Middle frontal gyrus (tissue), 1 donor: ENCODE measurements at regions not wholly inside any gene's neighbourhood (a gene's known extent, or its start where the extent isn't known, plus 50 kb on each side); places are given as distances from the start of the nearest gene placed in this dataset.

Experiments used
- DNase-seq: peaks from one replicate; pipeline ENCODE4 v3.0.0-alpha.2; 2015; ENCODE audit warnings: low spot score; ENCODE audit errors: extremely low spot score

DNA sequence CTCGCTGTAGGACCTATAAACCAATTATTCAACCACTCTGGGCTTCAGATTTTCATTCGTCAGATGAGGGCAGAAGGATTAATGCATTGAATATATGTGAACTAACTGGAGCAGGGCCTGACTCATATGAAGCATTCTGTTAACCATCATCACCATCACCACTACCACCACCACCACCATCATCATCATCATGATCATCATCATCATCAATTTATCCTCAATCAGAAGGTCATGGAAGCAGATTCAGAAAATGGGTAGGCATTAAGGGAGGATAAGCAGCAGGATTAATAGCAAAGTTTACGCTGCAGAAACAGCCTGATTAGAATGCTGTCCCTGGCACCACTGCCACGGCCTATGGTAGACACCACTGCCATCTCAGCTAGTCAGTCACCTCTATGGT is 407.5 kb upstream of the THBS1 start:
- no peak for DNase-seq

DNA sequence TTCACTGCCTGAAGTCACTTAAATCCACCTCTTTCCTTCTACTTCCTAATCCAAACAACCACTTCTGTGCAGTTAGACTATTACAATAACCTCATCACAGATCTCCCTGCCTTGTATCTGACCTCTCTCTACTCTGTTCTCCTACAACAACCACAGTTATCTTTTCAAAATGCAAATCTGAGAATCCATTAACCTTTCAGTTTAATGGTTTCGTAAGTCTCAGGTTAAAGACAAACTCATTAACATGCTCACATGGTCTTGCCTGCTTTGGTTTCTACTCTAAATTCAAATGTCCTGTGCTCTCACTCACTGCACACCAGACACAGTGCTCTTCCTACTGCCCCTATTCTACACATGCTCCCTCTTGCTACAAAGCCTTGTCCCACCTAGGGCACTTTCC is 406.5 kb upstream of the THBS1 start:
- DNase-seq: no peak

DNA sequence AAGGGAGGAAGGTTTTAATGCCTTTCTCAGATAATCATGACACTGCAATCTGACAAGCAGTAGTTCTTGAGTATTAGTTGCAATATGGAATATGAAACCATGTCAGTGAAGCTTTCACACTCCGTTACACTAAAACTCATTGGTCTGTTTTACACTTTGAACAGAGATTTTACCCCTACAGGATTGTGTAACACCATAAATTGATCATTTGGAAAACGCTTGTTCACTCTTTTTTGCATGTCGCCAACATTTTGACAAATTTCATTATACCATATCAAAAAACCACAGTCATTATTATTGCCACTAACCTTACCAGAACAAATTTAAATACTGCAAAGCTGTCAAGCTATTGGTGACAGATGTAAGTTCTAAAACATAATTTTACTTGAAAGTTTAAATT is 404.8 kb upstream of the THBS1 start:
- DNase-seq: no peak

DNA sequence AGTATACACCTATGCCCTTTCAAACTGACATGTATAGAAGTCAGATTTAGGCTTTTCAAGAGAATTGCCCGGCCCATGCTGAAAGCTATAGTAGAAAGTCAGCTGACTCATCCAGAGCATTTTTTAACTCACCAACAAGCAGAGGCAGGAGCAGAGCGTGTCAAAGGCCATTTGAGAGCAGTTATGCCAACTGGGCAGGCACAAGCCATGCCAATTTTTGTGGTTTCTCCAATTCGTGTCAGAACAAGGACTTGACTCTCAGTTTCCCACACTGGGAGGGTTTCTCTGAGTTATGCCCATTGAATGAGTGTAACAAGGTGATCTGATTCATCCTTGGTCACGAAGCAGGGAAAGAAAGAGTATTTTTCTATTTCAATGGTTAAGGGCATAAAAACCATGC is 403.3 kb upstream of the THBS1 start:
- no peak for DNase-seq

DNA sequence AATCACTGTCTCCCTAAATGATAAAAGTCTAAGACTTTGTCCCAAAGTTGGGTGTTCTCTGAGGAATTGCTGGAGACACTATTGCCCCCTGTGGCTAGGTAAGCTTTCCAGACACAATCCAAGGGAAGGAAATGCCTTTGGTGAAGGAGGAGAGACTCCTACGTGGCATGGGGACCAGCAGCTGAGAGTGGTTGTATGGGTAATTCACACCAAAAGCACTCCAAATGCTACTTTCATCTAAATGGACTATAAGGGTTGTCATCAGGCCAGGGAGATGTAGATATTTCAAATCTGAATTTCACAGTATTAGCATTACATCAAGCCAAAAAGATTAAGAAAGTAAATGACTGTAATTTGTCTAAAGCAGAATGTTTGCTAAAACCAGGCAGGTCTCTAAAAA is 400.8 kb upstream of the THBS1 start:
- DNase-seq: no peak

DNA sequence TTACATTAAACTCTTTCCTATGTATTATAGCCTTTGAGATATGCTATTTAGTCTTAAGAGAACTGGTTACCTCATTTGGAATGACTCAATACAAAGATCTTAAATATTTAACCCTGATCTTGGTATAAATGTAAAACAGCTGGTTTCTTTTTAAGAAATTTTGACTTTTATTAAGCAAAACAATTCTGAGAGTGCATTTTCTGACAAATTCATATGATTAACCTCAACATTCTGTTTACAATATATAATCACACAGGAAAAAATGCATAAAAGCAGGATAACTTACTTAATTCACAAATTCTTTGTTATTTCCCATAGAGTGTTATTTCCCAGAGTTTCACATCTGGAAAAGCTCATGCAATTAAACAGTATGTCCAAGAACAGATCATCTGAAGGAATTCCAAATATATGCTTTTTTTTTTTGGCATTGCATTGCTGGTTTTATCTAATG is 400.4 kb upstream of the THBS1 start:
- DNase-seq: no peak

DNA sequence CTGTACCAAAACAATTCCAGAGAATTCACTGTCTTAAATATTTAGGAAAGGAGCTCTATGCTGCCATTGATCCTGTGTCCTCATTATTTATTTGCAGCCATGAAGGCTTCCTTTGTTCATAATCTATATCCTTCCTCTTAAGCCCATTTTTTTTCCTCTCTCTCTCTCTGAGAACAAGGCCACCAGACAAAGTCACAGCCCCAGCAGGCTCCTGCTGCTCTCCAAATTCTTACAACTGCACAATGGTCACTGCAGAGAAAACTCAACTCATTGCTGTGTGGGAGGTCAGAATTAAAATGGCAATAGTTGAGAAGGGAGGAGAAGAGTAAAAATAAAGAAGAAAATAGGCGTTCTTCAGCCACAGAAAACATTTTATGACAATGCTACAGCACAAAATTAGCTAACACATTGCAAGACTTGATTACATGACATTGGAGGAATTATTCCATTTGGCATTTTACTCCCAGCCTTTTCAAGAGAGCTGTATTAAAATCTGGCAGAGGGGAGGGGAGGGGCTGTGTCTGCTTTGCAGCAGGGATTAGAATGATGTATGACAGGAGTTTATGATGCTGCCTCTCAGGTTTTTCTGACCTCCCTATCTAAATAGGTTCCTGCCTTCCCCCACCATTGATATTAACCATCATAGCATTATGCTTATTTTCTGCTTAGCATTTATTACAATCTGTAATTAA is 399.7 kb upstream of the THBS1 start:
- no peak for DNase-seq

DNA sequence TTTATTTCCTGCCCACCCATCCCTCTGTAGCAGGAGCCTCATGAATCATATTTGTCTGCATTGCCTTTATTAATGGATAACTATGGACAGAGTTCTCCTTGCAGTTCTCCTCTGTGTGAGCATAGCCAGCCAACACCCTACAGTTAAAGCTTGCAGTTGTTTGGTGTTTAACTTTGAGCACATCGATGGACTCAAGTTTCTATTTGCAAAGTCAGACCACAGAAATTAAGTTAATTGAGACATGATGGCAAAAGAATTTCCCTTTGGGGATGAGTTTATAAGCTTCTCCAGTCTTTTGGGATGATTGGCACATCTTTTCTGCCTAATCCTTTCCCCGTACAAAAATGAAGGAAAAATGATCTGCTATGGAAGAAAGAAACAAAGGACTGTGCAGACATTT is 398.9 kb upstream of the THBS1 start:
- DNase-seq: no peak

DNA sequence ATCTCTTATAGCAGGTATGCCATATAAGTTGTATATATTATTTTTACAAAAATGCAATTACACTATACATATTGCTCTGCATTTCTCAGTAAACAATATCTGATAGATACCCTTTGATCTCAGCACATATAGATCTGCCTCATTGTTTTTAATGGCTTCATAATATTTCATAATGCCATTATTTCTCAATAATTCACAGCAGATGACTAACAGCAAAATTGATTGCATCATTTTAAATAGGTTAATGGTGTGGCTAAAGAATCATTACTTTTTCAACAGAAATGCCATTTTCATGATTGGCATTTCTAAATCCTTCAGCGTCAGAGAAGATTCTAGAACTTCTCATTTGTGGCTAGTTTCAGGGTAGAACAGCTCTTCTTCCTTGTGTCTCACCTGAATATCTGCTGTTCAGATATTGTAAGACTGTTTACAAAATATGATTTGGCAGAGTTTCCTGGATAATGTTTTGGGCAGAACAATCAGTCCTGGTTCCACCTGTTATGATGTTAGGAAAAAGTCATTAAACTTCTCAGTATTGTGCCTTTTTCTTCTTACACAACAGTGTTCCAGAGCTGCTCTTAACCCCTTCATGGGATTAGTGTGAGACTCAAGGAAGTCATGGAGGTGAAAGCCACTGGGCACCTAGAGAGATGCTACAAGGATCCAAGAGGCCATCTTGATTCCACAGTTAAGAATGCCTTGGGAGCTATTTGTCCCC is 397.6 kb upstream of the THBS1 start:
- no peak for DNase-seq

DNA sequence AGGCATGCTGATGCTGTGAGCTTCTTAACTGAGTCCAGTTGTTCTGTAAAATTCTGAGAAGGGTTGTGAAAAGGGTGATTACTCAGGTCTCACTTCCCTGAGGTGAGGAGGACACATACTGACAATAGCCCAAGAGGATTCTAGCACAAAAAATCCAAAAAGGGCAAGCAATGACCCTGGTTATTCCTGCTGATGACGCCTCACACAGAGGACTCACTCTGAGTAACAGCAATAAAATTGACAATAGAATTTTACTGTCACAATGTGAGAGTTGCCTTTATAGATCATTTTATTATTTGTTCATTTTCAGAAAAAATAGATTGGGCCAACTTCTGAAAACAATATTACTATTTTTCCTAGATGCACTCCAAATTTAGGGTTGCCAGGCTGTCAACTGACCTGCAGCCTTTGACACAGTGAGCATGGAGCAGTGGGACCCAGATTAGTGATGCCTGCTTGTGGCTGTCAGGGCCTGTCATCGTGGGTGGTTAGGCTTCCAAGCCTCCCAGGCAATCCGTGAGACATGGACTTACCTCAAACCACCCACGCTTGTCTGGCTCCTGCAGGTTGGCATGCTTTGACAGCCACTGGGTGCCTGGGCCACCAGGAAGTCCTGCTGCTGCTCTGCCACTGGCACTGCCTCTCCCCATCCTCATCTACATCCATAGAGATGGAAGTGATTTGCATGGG is 396.0 kb upstream of the THBS1 start:
- DNase-seq: no peak

DNA sequence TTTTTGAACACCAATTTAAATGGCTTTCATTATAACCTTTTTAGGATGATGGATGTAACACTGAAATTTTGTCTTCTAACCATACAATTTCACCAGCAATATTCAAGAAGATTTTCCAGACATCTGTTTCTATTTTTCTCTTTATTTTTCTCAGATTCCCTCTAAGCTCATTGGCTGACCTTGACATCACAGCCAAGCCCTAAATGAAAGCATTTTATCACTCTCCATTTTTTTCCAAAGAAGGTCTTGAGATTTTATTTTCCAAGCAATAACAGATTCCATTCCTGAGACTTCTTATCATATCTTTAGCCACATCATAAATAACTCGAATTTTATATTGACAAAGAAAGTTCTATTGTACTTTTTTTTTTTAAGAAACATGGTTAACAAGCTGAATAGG is 392.6 kb upstream of the THBS1 start:
- DNase-seq: no peak

DNA sequence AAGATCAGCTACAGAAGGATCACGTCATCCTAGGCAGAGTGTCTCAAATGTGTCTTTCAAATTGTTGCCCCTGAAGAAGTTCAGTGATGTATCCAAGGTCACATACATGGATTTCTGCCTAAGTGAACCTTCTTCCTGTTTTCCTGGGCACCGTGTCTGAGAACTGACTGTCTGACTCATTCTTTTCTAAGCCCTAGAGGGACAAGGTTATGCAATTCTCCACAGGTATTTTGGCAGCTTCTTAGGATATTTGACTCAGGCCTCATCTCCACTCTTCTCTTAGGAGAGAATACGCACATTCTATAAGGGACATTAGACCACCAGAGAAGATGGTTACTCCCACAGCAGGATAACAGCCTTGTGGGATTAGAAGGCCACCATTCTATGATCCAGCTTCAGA is 391.9 kb upstream of the THBS1 start:
- DNase-seq: no peak

DNA sequence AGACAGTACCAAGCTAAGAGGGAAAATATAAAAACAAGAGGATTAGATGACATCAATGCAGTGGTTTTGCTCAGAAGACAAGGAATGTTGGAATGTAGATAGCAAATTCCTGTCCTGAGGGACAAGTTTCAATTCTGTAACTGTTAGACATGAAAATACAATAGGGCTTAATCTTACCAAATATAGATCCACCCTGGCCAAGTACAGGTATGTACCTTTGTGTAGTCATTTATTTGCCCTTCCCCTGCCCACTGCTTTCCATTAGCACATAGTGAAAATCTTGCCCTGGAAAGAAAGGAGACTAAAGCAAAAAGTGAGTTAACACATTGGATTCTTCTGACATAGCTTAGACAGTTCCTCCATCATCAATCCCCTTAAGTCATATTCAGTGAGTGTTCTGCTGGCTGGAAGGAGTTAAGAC is 389.0 kb upstream of the THBS1 start:
- DNase-seq: no peak

DNA sequence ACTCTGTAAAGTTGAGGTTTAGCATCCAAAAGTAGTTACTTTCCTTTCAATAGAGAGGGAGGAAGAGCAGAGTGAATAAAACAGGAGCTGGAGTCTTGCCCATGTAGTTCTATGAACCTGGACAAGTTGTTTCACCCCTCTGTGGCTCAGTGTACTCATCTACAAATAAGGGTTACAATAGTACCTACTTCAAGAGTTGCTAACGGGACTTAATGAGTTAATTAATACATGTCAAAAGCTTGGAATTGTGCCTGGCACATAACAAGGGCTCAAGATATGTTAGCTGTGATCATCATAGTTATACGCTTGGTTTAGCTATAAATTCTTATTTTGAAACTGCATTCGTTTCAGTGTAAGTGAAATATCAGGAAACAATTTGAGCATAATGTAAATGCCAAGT is 388.5 kb upstream of the THBS1 start:
- no peak for DNase-seq

DNA sequence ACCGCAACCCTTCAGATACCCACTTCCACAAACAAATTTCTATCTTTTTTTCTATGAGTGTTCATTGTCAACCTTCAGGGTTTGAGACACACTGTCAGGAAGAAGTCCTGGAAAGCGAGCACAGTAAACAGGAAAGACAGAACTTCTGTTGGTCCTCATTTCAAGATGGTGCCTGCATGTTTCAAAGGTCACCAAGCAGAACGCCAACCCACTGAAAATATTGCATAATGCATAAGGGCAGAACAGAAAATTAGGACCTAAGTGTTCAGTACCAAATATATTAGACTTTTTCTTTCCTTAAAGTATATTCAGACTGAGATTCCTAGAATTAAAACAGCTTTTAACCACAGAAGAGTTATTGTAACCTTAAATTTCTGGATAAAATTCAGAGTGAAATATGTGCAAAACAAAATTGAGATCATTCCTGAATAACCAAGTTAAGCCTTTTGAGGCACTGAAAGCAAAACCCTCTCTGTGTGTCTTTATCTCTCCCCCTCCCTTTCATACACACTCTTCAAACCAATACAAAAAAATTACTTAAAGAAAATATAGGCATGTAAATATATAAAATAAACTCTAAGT is 387.8 kb upstream of the THBS1 start:
- DNase-seq: no peak

DNA sequence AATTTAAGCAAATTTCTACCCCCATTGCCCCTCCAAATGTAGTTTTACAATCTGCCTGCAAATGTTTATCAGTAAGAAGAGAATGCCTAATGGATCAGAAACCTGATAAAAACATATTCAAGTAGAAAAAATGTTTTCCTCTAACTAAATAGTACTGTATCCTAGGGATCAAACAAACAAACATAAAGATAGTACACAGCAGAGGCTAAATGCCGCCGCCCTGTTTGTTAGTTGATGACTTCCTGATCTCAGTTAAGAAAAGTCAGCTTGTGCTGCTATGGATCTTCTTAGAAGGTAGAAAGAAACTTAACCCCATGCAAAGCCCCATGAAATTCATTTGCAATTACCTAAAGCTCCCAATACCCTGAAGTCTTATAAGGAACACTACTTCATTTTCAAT is 387.3 kb upstream of the THBS1 start:
- DNase-seq: no peak

DNA sequence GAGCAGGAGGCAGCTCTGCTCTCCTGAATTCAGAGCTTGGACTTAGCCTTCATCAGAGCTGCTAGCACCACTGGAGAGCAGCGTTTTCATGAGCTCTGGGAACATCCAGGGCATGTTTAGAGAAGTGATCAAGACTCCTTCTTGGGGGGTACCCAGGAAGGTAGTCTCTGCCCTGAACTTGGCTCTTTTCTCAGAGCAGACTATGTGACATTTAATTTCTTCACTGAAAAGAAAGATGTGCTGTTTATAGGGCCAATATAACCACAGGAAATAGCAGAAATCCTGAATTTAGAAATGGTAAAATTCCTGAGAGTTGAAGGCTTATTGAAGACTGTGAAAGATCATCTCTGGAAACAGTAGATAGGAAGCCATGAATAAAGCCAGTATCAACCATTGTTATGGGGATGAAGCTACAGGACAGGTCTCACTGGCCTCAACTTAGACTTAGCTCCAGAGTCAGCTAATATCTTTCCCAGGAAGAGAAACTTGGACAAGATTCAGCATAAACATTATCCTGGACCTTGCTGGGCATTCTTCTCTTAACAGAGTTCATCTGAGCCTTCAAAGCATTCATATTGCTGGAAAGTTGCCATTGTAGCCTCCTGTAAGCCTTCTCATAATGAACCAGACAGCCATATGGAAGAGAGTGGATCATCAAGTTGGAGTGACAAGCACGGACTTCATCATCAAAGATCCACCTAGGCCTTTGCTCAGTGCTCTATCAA is 386.6 kb upstream of the THBS1 start:
- DNase-seq: no peak

DNA sequence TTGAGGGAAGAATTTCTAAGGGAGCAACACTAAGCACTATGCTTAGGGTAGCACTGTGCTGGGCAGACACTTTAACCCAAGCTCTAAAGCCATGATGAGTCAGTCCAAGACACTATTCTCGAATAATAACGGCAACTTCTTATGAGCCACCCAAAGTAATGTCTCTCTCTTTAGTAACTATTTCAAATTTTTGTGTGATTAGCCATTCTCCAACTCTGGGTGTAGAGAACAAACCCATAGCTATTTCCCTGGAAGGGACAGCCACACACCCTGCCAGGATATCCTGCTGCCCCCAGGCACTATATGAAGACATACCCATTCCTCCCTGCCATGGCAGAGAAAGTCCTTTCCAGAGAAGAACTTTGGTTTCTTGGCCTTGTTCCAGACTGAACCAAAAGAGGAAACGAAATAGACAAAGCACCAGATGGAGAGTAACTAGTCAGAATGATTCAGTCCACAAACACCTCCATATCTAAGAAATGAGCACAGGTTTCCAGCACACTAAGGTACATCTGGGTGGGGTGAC is 384.9 kb upstream of the THBS1 start:
- DNase-seq: no peak

DNA sequence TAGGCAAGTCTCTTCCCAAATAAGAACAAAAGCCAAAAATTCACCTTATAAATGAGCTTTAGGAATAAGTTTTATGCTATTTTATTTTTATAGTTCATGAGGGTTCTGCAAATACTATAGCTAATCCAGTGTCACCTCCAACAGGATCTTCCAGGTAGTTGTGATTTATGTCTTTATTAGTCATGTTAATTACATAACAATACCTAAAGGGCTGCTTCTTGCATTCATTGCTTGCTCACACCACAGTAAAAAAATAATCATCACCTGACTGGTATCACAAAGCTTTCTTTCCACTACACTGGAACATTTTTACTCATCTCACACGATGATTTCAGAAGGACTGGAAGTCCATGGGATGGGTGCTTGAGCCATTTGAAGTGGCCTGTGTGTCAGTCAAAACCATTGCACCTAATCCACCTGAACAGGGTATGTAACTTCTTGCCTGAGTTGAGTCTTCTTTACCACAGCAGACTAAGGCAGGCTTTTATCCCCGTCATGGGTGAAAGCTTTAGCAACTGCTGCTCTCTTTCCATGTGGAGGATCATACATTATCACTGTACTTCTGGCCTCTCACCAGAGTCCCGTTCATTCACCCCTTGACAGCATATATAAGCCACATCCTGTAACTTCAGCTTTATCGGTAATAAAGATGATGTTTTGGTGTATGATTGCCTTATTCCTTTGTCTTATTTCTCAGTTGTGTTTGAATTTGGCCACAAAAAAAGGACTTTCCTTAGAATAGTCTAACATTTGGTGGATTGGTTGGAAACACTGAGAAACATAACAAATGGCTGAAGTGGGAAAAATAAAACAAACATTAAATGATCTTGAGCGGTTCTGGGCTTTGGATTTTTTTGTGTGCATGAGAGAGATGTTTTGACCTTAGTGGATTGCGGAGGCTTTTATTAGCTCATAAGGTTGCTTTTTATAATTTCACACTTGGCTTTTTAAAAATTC is 382.6 kb upstream of the THBS1 start:
- DNase-seq: no peak

DNA sequence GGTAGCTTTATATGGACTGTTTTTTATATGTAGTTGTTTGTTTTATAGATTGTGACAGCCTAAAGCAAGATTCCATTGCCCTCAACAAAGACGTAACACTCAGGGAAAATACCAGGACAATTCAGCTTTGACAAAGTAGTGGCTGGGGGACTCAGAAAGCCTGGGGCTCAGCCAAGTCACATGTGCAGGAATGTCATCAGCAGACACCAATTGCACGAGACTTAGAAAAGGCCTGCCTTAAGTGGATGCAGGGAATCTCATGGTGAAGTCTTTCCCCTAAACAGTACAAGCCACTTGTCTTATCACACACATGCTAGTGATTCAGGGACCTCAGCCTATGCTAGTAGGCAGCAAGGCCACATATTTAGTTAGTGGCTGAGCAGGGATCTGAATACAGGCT is 381.8 kb upstream of the THBS1 start:
- DNase-seq: no peak
